Sciatic nerve (tissue), 2 donors: ENCODE measurements at regions not wholly inside any gene's neighbourhood (a gene's known extent, or its start where the extent isn't known, plus 50 kb on each side); places are given as distances from the start of the nearest gene placed in this dataset.
"Not testable (repeated sequence)": the region's sequence is repeated elsewhere in the genome, so short reads cannot be mapped to it uniquely, and the experiment has no call there.

Experiments
- ATAC-seq: fragments of 200-7000 bp; cut with Tn5 transposase; one replicate; pipeline ENCODE4 v1.9.1; 2020; ENCODE audit warnings: mild to moderate bottlenecking, moderate library complexity
- DNase-seq: peaks from one replicate; pipeline ENCODE4 v3.0.0-alpha.2; 2020; ENCODE audit warnings: low spot score
- intact Hi-C: fragments of 100-400 bp; cut with DNase I; formaldehyde crosslinking; loops from one replicate; pipeline ENCODE4 v1.14.2; 2022
- donor health status: DM: no; HTN: no; CAD: no.
- donor health status: DM: no; HTN: no; CAD: no.

DNA sequence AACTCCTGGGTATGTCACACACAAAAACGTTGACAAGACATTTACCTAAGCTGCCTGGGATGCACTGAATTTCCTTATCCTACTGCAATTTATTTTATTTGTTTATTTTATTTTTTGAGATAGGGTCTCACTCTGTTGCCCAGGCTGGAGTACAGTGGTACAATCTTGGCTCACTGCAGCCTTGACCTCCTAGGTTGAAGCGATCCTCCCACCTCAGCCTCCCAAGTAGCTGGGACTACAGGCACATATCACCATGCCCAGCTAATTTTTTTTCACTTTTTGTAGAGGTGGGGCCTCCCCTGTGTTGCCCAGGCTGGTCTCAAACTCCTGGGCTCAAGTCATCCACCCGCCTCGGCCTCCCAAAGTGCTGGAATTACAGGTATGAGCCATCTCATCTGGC is 147.5 kb upstream of the SOD1 start:
- DNase-seq, intact Hi-C loops, ATAC-seq: not testable (repeated sequence)

DNA sequence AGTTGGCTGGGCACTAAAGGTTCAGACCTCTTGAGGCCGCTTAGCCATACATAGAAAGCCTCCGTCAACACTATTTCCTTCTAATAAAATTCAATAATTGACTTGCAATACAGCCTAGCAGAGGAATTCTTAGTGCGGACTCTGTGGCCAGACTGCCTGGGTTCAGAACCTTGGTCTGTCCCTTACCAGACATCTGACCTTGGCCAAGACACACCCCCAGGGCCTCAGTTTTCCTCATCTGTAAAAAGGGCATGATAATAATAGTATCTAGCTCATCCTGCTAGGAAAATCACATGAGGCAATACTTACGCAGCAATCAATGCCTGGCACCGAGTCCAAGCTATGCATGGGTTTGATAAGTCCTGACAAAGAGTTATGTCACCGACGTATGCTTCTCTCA is 148.2 kb upstream of the SOD1 start:
- ATAC-seq = no peak
- intact Hi-C loops = no loop called here
- no peak for DNase-seq

DNA sequence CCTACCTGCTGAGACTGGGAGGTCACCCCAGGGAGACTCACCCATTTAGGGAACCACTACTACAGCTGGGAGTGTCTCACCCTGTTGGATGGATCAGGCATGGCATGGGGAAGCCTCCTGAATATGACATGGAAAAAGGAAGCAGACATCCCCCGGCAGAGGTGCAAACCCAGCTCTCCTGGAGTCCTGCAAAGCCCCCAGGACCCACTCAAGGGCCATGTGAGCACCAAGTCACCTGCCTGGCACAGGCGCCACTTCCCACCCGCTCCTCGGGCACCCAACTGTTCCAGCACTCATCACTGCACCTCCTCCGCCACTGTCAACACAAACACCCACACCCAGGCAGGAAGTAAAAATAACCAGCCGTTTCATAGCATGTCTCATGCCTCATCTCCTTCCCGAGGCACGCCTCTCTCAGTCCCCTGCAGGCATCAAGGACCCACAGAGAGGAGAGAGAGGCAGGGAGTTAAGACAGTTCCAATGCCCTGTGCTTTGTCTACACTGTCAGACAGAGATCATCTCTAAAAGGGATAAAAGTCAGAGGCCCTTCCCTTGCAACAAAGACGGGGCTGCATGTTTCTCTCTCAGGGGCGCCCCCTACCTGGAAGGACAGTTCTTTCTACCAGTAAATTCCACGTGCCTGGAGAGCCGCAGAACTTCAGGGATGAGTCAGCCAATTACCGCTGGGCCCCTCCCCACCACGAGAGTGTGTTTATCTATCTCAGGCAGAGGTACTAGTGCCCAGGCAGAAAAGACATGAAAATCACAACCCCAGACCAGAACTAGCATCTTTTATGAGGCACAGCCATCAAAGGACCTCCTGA is 150.1 kb upstream of the SOD1 start:
- no peak for ATAC-seq
- intact Hi-C loops = no loop called here
- no peak for DNase-seq

DNA sequence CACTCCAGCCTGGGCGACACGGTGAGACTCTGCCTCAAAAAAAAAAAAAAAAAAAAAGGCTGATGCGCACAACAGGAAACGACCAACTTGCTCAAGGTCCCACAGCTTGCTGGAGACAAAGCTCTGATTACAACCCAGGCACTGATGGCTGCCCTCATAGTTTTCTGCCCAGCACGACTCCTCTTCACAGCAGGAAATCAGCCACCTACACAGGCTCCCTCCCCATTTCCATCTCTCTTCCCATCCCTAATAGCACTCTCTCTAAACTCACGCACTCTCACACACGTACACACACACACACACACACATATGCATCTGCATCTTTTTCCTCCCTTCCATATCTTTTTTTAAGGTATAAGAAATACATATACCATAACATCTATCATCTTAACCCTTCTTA is 153.5 kb upstream of the SOD1 start:
- intact Hi-C loops = no loop called here
- no peak for DNase-seq
- no peak for ATAC-seq

DNA sequence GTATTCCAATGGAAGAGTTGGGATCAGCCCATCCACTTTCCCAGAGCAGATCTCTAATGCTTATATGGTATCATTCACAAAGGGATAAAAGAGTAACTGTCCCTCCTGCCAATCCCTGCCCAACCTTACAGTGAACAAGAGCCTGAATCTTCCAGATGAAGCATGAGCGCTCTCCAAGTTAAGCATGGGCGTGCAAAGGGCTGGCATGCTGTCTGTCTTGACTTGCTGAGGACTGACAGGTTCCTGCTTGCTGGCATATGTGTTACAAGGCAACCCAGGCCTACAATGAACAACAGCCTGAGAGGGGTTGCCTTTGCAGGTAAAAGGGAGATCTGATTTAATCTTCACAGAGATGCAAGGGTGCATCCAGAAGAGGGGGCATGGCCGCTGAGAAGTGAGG is 155.6 kb upstream of the SOD1 start:
- intact Hi-C loops = no loop called here
- DNase-seq (no peak), ATAC-seq (no peak)

DNA sequence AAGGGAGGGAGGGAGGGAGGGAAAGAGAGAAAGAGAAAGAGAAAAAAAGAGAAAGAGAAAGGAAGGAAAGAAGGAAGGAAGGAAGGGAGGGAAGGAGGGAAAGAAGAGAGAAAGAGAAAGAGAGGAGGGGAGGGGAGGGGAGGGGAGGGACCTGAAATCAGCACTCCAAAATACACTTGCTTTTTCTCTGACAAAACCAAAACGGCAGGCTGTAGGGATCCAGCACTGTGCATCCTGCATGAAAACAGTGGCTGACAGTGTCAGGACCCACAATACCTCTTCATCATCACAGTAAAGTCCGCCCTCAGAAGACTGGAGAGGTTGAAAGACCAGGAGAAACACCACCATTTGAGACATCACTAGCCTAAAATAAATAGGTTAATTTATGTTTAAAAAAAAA is 156.0 kb upstream of the SOD1 start:
- intact Hi-C loops = no loop called here
- no peak for ATAC-seq
- DNase-seq = no peak

DNA sequence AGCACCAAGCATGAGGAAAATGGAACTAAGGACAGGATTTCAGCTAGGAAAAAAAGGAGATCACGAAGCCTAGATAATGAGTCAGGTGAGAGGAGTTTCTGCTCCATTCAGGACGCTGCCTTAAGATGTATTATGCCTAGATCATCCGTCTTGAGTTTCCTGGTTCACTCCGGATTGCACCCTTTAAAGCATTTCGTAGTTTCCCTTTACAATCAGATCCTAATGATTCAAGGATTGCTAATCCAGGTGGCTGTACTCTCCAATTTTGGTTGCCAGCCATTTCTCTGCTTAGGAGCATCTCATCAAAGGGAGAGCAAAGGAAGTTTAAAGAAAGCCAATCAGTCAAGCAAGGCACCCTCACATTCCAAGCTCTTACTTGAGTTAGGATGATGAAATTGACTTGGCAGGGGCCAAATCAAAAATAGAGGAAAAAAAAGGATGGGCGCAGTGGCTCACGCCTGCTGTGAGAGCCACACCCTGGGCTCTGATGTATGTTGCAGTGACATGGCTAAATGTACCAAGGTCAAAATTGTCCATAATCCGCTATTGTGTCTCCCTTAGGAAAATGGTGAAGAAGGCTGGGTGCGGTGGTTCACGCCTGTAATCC is 156.9 kb upstream of the SOD1 start:
- DNase-seq (no peak), ATAC-seq (no peak)
- intact Hi-C loops = no loop called here

DNA sequence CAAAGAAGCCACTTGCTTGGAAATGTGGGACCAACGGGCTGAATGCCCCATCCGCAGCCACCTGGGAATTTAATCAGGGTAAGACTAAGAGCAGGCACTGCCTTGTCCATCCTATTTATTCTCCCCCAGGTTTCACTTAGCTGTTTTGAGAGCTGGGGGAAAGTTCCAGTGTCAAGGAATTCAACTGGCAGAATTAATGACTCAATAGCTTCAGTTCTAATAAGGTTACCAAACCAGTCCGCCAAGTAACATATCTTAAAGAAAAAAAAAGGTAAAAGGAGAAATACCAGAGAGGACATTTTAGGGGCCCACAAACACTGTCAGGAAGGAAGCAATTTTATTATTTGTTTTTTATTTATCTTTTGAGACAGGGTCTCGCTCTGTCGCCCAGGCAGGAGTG is 157.6 kb upstream of the SOD1 start:
- no peak for DNase-seq
- intact Hi-C loops = no loop called here
- no peak for ATAC-seq

DNA sequence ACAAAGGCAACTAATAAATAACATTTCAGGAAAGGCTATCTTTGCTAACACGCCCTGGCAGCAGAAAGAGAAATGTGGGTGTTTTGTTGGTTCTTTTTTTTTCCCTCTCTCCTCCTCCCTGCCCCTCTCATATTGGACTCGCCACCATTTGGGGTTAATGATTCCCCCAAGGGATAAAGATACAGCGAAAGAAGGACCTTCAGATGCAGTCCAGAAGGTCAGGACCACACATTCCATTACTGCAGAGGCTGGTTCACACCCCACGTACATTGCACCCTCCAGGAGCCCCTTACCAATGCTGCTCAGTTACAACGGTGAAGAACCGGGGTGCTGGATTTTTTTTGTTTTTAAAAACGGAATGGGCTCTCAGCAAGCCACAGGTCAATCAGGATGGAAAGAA is 156.9 kb upstream of the TIAM1 start:
- ATAC-seq (no peak), DNase-seq (no peak)
- intact Hi-C loops = no loop called here

DNA sequence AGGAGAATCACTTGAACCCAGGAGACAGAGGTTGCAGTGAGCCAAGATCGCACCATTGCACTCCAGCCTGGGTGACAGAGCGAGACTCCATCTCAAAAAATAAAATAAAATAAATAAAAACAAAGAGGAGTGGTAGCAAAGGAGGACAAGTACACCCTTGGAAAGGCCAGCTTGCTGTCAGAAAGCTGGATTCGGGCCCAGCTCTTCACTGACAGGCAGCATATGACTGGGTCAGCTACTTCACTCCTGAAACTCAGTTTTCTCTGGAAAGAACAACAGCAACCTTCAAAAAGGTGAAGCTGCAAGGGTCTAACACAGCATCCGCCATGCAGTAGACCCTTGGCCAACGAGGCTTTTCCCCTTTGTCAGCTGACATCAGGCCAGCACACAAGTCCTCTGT is 156.0 kb upstream of the TIAM1 start:
- intact Hi-C loops = no loop called here
- no peak for ATAC-seq
- DNase-seq = no peak

DNA sequence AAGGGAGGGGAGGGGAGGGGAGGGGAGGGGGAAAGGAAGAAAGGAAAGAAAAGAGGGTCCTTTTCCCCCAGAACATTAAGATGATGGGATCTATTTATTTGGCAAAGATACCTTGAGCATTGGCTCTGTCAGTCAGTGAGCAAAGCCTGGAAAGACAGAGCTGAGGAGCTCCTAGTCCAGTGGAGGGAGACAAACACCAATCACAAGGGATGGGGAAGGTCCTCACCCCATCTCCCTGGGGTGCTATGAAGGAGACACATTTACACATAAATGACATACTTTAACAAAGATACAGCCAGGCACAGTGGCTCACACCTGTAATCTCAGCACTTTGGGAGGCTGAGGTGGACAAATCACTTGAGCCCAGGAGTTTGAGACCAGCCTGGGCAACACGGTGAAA is 154.9 kb upstream of the TIAM1 start:
- DNase-seq (no peak), ATAC-seq (no peak)
- intact Hi-C loops = no loop called here

DNA sequence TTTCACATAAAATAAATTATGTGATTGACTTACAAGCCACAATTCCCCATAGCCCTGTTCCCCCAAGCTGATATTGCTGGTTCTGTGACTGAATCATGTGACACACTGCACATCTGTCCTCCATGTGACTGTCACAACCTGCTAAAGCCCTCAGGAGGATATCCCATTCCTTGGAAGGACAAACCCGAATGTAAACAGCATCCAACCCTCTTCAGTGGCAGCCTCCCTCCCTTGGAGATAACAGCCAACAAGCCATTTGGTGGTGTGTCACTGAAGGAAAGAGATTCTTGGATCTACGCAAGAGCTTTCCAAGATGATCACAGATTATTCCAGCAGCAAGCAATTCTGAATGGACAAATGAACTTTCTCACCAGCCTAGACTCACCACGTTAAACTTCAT is 153.9 kb upstream of the TIAM1 start:
- DNase-seq (no peak), ATAC-seq (peak; percentile 83)
- intact Hi-C loops = no loop called here

DNA sequence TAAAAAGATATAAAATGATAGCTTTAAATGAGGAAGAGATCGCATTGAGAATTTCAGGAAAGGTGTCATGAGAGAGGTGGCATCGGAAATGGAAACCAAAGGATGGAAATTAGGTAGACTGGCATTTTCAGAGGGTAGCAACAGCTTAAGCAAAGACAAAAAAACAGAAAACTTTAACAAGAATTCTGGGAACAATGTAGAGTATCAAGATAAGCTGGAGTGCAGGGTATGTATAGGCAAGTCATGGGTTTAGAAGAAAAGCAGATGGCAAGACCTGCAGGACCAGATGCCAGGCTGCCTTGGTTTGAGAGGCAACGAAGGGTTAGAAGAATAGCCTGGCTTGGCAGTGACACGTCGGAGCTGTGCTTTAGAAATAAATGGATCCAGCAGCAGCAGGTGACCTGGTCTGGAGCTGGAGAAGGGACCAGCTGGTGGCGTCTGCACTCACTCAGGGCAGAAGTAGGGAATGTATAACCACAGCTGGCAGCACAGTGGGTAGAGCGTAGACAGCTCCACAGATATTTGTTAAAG is 149.4 kb upstream of the TIAM1 start:
- ATAC-seq = no peak
- intact Hi-C loops = loop anchor here (5.0 kb wide), 1 partner anchor 49 kb away; no protein-coding TSS in a partner anchor
- no peak for DNase-seq

DNA sequence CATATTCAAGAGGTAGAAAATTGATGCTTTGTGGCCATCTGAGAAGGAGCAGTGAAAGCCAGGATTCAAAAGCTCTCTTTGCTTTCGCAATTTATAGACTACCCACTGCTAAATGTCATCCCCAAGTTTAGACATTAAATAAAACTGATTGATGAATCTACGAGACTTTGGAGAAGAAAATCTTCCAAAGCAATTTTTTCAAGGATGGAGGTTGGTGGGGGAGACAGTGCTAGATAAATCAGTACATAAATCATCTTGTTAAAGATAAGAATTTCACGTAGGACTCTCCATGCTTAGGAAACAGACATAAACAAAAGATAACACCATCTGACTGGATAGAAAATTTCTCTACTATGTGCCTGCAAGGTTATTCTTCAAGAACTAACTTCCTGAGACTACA is 147.6 kb upstream of the TIAM1 start:
- DNase-seq (no peak), ATAC-seq (no peak)
- intact Hi-C loops = loop anchor here (5.0 kb wide), 1 partner anchor 51 kb away; no protein-coding TSS in a partner anchor

DNA sequence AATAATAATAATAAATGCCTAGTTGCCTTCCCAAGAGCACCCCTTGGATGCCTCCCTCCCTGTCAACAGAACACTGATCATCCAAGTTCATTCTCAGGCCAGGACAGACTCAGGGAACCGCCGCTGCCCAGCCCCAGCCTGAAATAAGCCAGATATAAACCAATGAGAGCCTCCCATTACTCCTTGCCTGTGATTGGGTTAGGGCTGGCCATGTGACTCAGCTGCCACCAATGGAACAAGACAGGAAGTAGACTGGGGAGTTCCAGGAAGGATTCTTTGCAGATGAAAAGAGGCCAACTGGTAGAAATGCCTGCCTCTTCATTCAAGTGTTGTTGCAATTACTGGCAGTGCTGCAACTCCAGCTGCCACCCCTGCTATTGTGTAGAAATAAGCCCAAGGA is 146.4 kb upstream of the TIAM1 start:
- ATAC-seq = no peak
- intact Hi-C loops = loop anchor here (5.0 kb wide), 1 partner anchor 52 kb away; no protein-coding TSS in a partner anchor
- DNase-seq = no peak

DNA sequence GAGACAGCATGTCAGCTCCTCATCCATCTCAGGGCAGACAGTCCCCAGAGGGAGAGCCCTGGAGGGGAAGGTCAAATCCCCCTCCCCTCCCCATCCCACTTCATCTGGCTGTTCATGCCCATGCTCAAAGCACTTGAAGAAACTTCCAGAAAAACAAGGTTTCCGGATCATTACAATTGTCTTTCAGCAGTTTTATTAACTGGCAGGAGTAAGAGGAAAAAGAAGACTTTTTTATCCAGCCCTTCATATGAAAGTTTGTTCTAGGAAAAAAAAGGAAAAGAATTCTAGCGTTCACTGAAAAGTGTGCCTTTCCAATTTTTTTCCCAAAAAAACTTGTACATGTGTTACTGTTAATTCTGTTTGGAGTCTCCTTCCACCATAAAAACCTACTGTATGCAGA is 145.7 kb upstream of the TIAM1 start:
- ATAC-seq (no peak), DNase-seq (no peak)
- intact Hi-C loops = loop anchor here (5.0 kb wide), 1 partner anchor 53 kb away; no protein-coding TSS in a partner anchor

DNA sequence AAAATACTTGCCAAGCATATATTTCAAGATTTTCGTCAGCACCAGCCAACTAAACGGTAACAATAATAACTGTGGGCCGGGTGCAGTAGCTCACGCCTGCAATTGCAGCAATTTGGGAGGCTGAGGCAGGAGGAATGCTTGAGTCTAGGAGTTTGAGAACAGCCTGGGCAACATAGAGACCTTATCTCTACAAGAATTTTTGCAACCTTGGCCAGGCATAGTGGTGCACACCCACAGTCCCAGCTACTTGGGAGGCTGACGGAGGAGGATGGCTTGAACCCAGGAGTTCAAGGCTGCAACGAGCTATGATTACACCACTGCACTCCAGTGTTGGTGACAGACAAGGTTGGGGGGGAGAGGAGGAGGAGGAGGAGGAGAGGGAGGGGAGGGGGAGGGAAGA is 145.0 kb upstream of the TIAM1 start:
- no peak for ATAC-seq
- DNase-seq = no peak
- intact Hi-C loops = no loop called here

DNA sequence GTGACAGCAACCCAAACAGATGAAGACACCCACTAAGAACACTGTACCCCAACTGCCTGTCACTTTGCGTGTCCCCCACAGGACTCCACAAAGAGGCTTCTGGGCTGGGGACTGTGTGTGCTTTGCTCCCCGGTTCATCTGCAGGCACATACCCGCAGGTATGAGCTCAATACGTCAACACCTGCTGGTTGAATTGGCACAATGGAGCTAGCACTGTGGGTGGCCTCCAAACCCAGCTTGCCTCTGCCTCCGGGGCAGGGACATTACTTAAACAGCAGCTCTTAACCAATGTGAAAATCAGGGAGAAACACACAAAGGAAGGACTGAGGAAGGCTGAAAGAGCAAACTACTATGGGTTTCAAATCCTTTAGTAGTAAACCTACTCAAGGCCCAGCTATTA is 140.2 kb upstream of the TIAM1 start:
- no peak for ATAC-seq
- intact Hi-C loops = no loop called here
- DNase-seq = no peak

DNA sequence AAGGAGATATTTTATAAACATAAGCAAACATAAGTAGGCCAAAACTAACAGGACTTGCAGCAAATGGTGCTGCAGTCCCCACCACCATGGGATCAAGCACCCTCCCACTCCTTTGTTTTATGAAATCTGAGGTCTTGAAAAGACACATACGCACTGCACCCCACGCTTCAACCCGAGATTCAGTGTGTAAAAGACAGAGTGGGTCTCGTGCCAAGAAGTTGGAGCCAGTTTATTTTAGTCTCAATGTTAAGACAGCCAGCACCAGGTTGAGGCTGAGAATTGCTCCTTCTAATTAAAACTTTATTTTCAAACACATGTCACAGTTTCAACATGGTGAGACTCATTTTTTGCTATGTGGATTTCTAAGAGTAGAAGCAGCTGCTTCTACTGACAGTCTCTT is 139.1 kb upstream of the TIAM1 start:
- intact Hi-C loops = no loop called here
- DNase-seq (peak; percentile 36), ATAC-seq (no peak)

DNA sequence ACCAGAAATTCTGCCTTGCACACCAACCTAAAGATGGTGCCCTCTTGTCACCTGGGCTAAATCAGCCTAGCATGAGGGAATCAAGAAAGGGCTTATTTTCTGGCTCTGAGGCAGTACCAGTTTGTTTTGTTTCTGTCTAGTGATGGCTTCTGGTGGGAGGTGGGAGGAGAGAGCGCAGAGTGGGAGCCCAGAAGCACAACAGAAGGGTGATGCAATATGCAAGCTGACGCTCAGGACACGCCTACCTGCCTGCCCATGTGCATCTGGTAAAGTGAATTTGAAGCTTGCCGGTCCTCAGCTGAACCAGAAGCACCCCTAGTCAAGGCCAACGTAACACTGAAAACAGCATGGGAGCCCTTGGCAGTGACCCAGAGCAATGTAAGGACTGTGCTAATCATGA is 138.4 kb upstream of the TIAM1 start:
- ATAC-seq (peak; percentile 46), DNase-seq (peak; percentile 46)
- intact Hi-C loops = no loop called here

DNA sequence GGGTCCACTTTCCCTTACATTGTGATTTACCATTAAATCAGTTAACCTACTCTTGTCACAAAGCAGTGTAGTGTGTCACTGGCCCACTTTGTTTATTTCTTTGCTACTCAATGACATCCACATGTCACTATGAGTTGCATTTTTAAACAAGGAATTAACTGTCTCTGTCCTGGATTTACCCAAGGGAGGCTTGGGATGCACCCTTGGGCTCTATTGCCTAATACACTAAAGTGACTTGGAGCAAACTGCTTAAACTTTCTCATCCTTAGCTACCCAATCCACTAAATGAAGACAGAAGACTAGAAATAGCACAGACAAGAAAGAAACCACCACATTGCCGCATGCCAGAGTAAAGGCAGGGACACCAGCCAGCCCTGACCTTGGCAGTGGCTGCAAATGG is 136.2 kb upstream of the TIAM1 start:
- ATAC-seq (peak; percentile 57), DNase-seq (no peak)
- intact Hi-C loops = no loop called here
